NAMALWA (cell line): ENCODE measurements at regions not wholly inside any gene's neighbourhood (a gene's known extent, or its start where the extent isn't known, plus 50 kb on each side); places are given as distances from the start of the nearest gene placed in this dataset.
"Not testable (repeated sequence)": the region's sequence is repeated elsewhere in the genome, so short reads cannot be mapped to it uniquely, and the experiment has no call there.

Experiments
- DNase-seq: peaks from one replicate; pipeline ENCODE4 v3.0.0-alpha.2; 2015; ENCODE audit warnings: low spot score

DNA sequence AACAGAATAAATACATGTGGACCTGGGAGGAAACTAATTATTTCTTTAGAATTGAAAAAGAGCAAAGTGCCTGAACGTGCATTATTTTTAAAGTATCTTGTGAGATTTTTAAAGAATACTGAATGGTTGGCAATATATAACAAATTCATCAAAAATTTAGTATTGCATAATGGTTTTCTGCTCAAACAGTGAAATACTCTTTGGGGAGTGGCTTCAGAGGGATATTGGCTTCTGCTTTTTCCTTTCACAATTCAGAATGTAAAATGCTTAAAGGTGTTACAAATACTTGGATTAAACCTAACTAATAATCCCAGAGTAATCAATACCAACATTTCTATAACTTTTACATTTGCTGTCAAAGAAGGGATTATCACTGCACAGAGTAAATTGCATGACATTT, 379.3 kb upstream of the CHD1 start:
- no peak for DNase-seq

- DNase-seq = no peak
Observed at GRCh38 chr5:99305045-99305580, 376.3 kb upstream of the CHD1 start.

GRCh38 chr5:99285606-99286005, 356.8 kb upstream of the CHD1 start:
- no peak for DNase-seq

- no peak for DNase-seq
Observed at GRCh38 chr5:99275128-99275527, 346.3 kb upstream of the CHD1 start.

DNA sequence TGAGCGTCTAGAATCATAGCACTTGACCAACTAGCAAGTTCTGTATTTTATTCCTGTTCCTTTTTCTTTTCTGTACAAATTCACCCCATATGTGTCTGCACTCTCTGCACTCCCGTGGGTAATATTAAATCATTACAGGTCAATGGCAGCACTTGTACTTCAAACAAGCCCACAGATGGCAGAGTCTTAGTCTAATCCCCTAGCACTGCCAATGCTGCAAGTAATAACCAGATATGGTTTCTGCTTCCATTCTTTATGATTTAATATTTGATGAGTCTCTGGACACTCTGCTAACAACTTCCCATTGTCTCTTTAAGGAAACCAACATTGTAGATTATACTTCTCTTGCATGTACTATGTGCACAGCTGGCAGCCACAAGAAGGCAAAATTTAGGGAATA, 343.8 kb upstream of the CHD1 start:
- DNase-seq = no peak

DNA sequence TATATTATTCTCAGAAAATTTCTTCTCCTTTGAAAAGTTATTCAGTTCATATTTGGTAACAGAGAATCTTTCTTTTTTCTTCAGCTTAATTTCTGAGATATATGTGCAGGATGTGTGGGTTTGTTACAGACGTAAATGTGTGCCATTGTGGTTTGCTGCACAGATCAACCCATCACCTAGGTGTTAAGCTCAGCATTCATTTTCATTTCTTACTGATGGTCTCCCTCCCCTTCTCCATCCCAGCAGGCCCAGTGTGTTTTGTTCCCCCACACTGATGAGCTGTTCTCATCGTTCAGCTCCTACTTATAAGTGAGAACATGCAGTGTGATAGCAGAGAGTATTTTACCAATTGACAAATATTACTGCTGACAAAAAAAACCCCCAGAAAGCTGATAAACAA, 330.0 kb upstream of the CHD1 start:
- no peak for DNase-seq

GRCh38 chr5:99248066-99248465, 319.3 kb upstream of the CHD1 start:
- DNase-seq = no peak

- DNase-seq = no peak
Observed at GRCh38 chr5:99247346-99247745, 318.5 kb upstream of the CHD1 start.

DNA sequence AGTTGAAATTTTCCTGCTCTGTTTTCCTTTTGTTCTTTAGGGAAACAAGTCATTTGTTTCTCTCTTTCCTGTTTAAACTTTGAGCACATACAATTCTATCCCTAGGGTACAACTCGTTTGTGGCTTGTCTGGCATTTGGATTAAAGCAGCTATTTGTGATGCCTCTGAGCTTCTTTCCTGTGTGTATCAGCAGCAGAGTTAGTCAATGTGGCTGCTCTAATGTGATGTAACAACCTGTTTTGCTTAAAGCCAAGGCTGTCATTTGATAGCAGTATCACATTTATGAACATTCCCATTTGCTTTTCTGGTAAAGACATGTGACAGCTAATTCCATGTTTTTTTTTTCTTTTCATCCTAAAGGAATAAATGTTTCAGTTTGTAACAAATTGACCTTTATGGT, 314.3 kb upstream of the CHD1 start:
- no peak for DNase-seq

- DNase-seq = no peak
Observed at GRCh38 chr5:99239826-99240360, 311.1 kb upstream of the CHD1 start.

- no peak for DNase-seq
Observed at GRCh38 chr5:99191206-99191745, 262.5 kb upstream of the CHD1 start.

- DNase-seq = no peak
Observed at GRCh38 chr5:99187611-99188010, 258.8 kb upstream of the CHD1 start.

DNA sequence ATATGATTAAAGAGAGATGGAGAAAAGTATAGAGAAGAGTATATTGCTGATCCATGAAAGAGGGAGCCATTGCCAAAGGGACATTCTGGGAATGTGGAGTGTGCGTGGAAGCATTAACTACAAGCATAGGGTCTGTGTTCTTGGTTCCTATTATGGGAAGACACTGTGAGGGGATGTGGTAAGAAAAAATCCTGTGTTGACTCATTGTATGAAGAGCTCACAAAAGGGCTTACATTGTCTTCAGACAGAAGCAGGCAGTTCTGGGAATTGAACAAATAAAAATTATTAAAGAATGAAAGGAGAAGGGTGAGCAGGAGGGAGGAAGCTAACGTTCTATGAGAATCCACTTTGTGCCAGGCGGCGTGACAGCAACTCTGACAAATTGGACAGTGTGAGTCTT, 250.4 kb upstream of the CHD1 start:
- DNase-seq = no peak

DNA sequence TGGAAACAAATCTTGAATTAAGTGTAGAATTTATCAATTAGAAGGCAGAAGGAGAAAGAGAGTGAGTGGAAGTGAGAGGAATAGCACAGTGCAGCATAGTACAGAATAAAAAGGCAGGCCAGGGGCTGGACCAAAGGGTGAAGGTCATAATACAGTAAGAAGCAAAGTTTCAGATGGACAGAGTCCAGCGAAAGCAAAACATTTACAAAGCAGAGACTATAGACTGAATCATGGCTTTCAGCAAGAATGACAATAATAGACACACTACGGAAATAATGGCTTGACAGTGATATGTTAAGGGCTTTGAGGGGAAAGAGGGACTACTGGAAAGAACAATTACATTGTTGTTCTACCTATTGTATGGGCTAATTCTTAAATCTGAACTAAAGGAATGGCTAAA, 249.0 kb upstream of the CHD1 start:
- no peak for DNase-seq

GRCh38 chr5:99176186-99176585, 247.4 kb upstream of the CHD1 start:
- DNase-seq = no peak

DNA sequence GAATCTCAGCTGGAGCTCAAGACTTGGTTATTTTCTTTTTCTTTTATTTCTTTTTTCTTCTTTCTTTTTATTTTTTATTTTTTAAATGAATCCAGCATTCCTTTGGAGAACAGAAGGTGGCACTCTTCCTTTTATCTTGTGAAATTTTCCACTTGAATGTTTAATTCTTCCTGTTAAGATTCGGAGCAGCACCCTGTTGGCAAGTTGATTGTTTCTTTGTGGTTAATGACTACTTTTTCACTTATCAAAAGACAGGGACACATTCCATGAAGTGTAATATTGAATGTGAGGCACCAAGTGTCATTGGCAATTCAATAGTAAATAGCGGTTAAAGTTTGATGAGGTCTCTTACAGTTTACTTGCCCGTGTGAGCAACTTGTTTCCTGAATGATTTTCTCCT, 240.5 kb upstream of the CHD1 start:
- no peak for DNase-seq

- not testable (repeated sequence) for DNase-seq
Observed at GRCh38 chr5:99161538-99161937, 232.7 kb upstream of the CHD1 start.

DNA sequence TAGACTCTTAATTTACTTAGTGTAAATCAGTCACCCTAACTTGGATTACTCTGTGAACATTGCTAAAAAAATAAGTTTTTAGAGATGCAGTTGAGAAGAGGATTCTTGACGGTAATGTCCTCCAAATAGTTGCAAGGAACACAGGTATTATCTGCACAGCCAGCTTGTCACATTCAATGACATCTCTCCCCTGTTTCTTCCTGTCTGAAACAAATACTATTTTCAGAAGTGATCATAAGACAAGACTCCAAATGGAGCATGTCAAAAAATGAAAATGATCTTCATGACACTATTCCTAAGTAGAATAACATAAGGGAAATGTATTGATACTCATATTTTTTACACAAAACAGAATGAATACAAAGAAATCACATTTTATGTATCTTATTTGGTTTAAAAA, 227.9 kb upstream of the CHD1 start:
- no peak for DNase-seq

DNA sequence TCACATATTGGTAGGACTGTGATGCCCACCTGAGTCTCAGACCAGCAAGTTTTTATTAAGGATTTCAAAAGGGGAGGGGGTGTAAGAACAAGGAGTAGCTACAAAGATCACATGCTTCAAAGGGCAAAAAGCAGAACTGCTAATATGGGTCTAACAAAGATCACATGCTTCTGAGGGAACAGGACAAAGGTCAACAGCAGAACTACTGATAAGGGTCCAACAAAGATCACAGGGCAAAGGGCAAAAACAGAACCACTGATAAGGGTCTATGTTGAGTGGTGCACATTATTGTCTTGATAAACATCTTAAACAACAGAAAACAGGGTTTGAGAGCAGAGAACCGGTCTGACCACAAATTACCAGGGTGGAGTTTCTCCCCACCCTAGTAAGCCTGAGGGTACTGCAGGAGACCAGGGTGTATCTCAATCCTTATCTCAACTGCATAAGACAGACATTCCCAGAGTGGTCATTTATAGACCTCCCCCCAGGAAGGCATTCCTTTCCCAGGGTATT, 214.5 kb upstream of the CHD1 start:
- not testable (repeated sequence) for DNase-seq

DNA sequence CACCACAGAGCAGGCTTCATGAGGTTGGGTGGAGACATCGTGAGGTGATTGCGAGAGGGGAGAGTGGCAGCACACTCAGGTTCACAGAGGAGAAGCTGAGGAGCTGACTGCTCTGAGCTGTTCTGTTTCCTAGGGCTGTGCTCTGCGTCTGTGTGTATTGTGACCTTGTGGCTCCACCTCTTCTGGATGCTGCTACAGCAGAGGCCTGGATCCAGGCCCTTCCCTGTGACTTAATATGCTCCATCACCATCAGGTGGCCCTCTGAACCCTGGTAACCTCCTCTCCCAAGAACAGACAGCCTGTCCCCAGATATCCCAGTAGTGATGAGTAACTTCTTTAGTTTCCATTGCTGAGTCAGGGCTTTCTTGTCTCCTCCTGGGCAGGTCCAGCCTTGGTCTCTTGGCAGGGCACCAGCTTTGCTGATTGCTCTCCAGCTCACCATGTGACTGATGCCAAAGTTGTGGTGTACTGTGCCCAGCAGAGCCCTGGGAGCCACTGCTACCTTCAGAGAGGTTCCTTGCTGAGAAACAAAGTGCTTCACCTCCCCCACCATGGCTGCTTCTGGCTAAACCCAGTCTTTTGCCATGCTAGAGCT, 212.8 kb upstream of the CHD1 start:
- no peak for DNase-seq

DNA sequence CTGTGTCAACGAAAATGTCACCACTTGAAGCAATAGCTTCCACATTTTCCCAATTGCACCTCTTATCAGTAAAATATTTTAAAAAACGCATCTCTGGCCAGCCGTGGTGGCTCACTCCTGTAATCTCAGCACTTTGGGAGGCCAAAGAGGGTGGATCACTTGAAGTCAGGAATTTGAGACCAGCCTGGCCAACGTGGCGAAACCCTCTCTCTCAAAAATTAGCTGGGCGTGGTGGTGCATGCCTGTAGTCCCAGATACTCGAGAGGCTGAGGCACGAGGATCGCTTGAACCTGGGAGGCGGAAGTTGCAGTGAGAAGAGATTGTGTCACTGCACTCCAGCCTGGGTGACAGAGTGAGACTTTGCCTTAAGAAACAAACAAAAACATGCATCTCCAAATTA, 210.1 kb upstream of the CHD1 start:
- no peak for DNase-seq

- DNase-seq = no peak
Observed at GRCh38 chr5:99133921-99134320, 205.1 kb upstream of the CHD1 start.

GRCh38 chr5:99129768-99130501, 201.1 kb upstream of the CHD1 start:
- DNase-seq = no peak
